ENCODE measurements at regions not wholly inside any gene's neighbourhood (a gene's known extent, or its start where the extent isn't known, plus 50 kb on each side); places are given as distances from the start of the nearest gene placed in this dataset.

DNA sequence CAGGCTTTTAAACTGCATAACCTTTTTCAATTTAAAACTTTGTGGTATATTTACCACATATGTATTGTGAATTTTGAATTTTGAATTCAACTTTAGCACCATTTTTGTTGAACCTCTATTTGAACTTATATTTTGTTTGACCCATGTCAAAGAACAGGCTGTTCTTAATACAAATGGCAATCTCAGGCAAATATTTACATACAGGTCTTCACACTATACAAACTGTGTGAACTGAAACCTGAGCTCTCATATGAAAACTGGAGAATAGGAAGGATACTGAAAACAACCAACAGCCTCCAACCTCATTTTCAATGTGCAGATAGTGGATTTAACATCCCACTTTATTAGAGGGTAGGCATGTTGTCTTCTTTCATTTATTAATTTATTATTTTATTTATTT, 491.8 kb downstream of the KCNJ3 start:
- Histone ChIP-seq H3K27me3 (ENCODE audit: insufficient read depth, low read length) (no peaks in the 10 kb centered on the region), H3K36me3 (ENCODE audit: insufficient read depth, low read length) (no peaks in the 10 kb centered on the region), H3K4me1 (ENCODE audit: insufficient read depth, low read length) (no peaks in the 10 kb centered on the region), H4K20me1 (ENCODE audit: insufficient read depth, low read length) (no peaks in the 10 kb centered on the region), H3K4me3 (ENCODE audit: insufficient read depth, low read depth, low read length) (no peak overlapping the region), H3K9me3 (ENCODE audit: insufficient read depth, low read depth, low read length) (no peaks in the 10 kb centered on the region), H3K4me2 (ENCODE audit: low read length) (no peak overlapping the region), H3K9ac (ENCODE audit: low read length) (no peak overlapping the region), H3K79me2 (ENCODE audit: insufficient read depth, low read length) (no peaks in the 10 kb centered on the region), H3K27ac (ENCODE audit: low read depth, low read length) (no peak overlapping the region), H2AFZ (ENCODE audit: low read depth, low read length) (no peak overlapping the region)
- Mint-ChIP-seq H3K4me3 (ENCODE audit: unreplicated experiment) (no peak overlapping the region), H3K9me3 (ENCODE audit: unreplicated experiment) (no peaks in the 10 kb centered on the region), H3K36me3 (ENCODE audit: low read depth, unreplicated experiment) (no peaks in the 10 kb centered on the region), H3K27ac (ENCODE audit: unreplicated experiment) (no peak overlapping the region), H3K4me1 (ENCODE audit: low read depth, unreplicated experiment) (no peaks in the 10 kb centered on the region), H3K27me3 (ENCODE audit: low read depth, unreplicated experiment) (no peaks in the 10 kb centered on the region)
- DNase-seq (ENCODE audit: low read depth) (no peak), FAIRE-seq (no peak)
- TF ChIP-seq, protein P1, sequence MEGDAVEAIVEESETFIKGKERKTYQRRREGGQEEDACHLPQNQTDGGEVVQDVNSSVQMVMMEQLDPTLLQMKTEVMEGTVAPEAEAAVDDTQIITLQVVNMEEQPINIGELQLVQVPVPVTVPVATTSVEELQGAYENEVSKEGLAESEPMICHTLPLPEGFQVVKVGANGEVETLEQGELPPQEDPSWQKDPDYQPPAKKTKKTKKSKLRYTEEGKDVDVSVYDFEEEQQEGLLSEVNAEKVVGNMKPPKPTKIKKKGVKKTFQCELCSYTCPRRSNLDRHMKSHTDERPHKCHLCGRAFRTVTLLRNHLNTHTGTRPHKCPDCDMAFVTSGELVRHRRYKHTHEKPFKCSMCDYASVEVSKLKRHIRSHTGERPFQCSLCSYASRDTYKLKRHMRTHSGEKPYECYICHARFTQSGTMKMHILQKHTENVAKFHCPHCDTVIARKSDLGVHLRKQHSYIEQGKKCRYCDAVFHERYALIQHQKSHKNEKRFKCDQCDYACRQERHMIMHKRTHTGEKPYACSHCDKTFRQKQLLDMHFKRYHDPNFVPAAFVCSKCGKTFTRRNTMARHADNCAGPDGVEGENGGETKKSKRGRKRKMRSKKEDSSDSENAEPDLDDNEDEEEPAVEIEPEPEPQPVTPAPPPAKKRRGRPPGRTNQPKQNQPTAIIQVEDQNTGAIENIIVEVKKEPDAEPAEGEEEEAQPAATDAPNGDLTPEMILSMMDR (IDR thresholded peaks at IDR 0.05; ENCODE audit: insufficient read depth, low read depth, low read length): no peak
- no peak for TF ChIP-seq EZH2 (IDR thresholded peaks at IDR 0.05; ENCODE audit: insufficient read depth, low read length)

DNA sequence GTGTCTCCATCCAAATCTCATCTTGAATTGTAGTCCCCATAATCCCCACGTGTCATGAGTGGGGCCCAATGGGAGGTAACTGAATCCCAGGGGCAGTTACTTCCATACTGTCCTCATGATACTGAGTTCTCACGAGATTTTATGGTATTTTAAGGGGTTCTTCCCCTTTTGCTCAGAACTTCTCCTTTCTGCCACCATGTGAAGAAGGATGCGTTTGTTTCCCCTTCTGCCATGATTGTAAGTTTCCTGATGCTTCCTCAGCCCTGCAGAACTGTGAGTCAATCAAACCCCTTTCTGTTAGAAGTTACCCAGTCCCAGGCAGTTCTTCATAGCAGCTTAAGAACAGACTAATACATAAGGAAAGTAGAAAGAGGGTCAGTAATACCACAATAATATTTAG, 480.4 kb downstream of the KCNJ3 start:
- Mint-ChIP-seq H3K27me3 (ENCODE audit: low read depth, unreplicated experiment) (no peaks in the 10 kb centered on the region), H3K4me1 (ENCODE audit: low read depth, unreplicated experiment) (peaks cover 2% of the 10 kb centered on the region), H3K9me3 (ENCODE audit: unreplicated experiment) (peaks cover 2% of the 10 kb centered on the region), H3K27ac (ENCODE audit: unreplicated experiment) (no peak overlapping the region), H3K4me3 (ENCODE audit: unreplicated experiment) (no peak overlapping the region), H3K36me3 (ENCODE audit: low read depth, unreplicated experiment) (no peaks in the 10 kb centered on the region)
- TF ChIP-seq EZH2 (IDR thresholded peaks at IDR 0.05; ENCODE audit: insufficient read depth, low read length): no peak
- H3K36me3 ChIP-seq (ENCODE audit: insufficient read depth, low read length): no peaks in the 10 kb centered on the region
- no peaks in the 10 kb centered on the region for H3K79me2 ChIP-seq (ENCODE audit: insufficient read depth, low read length)
- DNase-seq (ENCODE audit: low read depth): no peak
- FAIRE-seq: no peak
- no peak overlapping the region for H3K9ac ChIP-seq (ENCODE audit: low read length)
- no peaks in the 10 kb centered on the region for H3K27me3 ChIP-seq (ENCODE audit: insufficient read depth, low read length)
- H3K9me3 ChIP-seq (ENCODE audit: insufficient read depth, low read depth, low read length): no peaks in the 10 kb centered on the region
- no peaks in the 10 kb centered on the region for H3K4me1 ChIP-seq (ENCODE audit: insufficient read depth, low read length)
- H3K27ac ChIP-seq (ENCODE audit: low read depth, low read length): no peak overlapping the region
- H4K20me1 ChIP-seq (ENCODE audit: insufficient read depth, low read length): no peaks in the 10 kb centered on the region
- H2AFZ ChIP-seq (ENCODE audit: low read depth, low read length): no peak overlapping the region
- H3K4me2 ChIP-seq (ENCODE audit: low read length): no peak overlapping the region
- H3K4me3 ChIP-seq (ENCODE audit: insufficient read depth, low read depth, low read length): no peak overlapping the region

DNA sequence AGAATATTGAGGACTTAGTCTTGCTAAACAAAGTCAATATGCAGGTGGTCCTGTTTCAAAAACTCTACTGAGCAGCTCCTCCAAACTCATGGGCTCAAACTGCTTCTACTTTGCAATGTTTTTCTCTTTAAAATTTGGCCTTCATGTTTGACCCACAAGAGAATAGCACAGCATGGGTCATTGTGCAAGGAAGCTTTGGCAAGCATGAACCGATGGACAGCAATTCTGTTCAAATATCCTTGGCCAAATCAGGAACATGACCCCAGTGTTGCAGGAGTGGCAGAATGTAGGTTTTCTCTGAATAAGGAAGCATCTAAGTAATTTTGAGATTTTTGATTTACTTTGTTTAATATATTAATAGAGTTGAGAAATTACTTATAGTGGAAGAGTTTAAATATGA, 477.9 kb downstream of the KCNJ3 start:
- Histone ChIP-seq H3K4me3 (ENCODE audit: insufficient read depth, low read depth, low read length) (no peak overlapping the region), H3K9me3 (ENCODE audit: insufficient read depth, low read depth, low read length) (no peaks in the 10 kb centered on the region), H3K4me2 (ENCODE audit: low read length) (no peak overlapping the region), H3K79me2 (ENCODE audit: insufficient read depth, low read length) (no peaks in the 10 kb centered on the region), H4K20me1 (ENCODE audit: insufficient read depth, low read length) (no peaks in the 10 kb centered on the region), H2AFZ (ENCODE audit: low read depth, low read length) (no peak overlapping the region), H3K27me3 (ENCODE audit: insufficient read depth, low read length) (no peaks in the 10 kb centered on the region), H3K9ac (ENCODE audit: low read length) (no peak overlapping the region), H3K4me1 (ENCODE audit: insufficient read depth, low read length) (no peaks in the 10 kb centered on the region), H3K27ac (ENCODE audit: low read depth, low read length) (no peak overlapping the region), H3K36me3 (ENCODE audit: insufficient read depth, low read length) (no peaks in the 10 kb centered on the region)
- DNase-seq (ENCODE audit: low read depth): no peak
- TF ChIP-seq, protein P1 (IDR thresholded peaks at IDR 0.05; ENCODE audit: insufficient read depth, low read depth, low read length): no peak
- TF ChIP-seq EZH2 (IDR thresholded peaks at IDR 0.05; ENCODE audit: insufficient read depth, low read length): no peak
- H3K9me3 Mint-ChIP-seq (ENCODE audit: unreplicated experiment): peaks cover 2% of the 10 kb centered on the region
- no peaks in the 10 kb centered on the region for H3K36me3 Mint-ChIP-seq (ENCODE audit: low read depth, unreplicated experiment)
- H3K27me3 Mint-ChIP-seq (ENCODE audit: low read depth, unreplicated experiment): no peaks in the 10 kb centered on the region
- no peak overlapping the region for H3K27ac Mint-ChIP-seq (ENCODE audit: unreplicated experiment)
- no peak overlapping the region for H3K4me3 Mint-ChIP-seq (ENCODE audit: unreplicated experiment)
- no peaks in the 10 kb centered on the region for H3K4me1 Mint-ChIP-seq (ENCODE audit: low read depth, unreplicated experiment)
- no peak for FAIRE-seq

Measured in astrocyte (in vitro differentiated cells and primary cell).